ENCODE measurements at regions not wholly inside any gene's neighbourhood (a gene's known extent, or its start where the extent isn't known, plus 50 kb on each side); places are given as distances from the start of the nearest gene placed in this dataset.

DNA sequence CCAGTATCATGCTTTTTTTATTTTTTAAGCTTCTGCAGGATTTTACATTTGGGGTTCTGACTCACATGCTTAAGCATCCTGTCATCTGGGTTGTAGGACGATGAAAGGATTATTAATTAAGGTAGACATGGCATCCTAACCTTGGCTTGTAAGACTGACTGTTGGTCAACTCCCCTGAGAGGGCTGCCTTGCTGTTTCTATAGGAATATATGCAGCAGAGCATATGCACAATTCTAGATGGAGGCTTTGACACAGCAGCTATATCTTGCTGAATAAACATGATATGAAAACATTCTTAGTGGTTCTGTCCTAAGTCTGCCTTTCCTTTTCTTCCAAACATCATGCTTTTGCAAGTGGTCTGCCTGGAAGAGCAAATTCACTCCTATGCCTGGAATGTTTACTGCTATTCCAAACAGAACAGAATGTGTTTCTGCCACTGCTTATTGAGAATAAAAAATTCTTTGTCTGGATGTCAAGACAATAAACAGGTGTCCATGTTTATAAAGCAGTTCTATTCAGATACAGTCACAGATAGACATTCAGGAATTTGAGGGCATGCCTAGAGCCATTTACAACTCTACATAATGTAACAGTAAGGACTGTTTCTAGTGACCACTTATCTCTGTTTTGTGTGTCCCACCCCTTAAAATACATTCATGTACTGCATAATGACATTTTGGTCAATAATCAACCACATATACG, 166.2 kb upstream of the PPP2R2B start:
- intact Hi-C loops (cut with micrococcal nuclease), result no loop called here
- TF ChIP-seq, protein P1, sequence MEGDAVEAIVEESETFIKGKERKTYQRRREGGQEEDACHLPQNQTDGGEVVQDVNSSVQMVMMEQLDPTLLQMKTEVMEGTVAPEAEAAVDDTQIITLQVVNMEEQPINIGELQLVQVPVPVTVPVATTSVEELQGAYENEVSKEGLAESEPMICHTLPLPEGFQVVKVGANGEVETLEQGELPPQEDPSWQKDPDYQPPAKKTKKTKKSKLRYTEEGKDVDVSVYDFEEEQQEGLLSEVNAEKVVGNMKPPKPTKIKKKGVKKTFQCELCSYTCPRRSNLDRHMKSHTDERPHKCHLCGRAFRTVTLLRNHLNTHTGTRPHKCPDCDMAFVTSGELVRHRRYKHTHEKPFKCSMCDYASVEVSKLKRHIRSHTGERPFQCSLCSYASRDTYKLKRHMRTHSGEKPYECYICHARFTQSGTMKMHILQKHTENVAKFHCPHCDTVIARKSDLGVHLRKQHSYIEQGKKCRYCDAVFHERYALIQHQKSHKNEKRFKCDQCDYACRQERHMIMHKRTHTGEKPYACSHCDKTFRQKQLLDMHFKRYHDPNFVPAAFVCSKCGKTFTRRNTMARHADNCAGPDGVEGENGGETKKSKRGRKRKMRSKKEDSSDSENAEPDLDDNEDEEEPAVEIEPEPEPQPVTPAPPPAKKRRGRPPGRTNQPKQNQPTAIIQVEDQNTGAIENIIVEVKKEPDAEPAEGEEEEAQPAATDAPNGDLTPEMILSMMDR (conservative IDR thresholded peaks at IDR 0.05; ENCODE audit: low read depth, low read length), result no peak
- TF ChIP-seq EZH2phosphoT487 (IDR thresholded peaks at IDR 0.05; ENCODE audit: borderline replicate concordance, low read length) (no peak), EZH2 (IDR thresholded peaks at IDR 0.05; ENCODE audit: low read length, unreplicated experiment) (no peak)
- CTCF ChIA-PET, result interaction anchor here (0.6 kb wide), 1 partner anchor 144 kb away, joined by 3 read pairs; no protein-coding TSS in a partner anchor

DNA sequence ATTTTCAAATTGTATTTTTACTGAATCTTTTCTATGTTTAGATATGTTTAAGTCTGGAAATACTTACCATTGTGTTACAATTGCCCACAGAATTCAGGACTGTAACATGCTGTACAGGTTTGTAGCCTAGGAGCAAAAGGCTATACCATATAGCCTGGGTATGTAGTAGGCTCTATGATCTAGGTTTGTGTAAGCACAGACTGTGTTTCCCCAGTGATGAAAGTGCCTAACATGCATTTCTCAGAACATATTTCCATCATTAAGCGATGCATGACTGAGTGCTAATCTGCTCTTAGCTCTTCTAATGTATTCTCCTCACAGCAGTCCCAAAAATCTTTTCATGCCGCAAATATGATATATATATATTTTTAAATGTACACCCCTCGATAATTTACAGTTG, 166.7 kb upstream of the PPP2R2B start:
- no TSS peak for BruUV-seq (replicated peaks)
- Histone ChIP-seq H3K79me2 (ENCODE audit: low read length) (no peaks in the 10 kb centered on the region), H3K4me3 (ENCODE audit: low read length) (no peak overlapping the region), H3K36me3 (ENCODE audit: low read depth, low read length) (no peaks in the 10 kb centered on the region), H3K4me1 (ENCODE audit: insufficient read depth, low read length) (no peaks in the 10 kb centered on the region), H2AFZ (ENCODE audit: low read length) (no peak overlapping the region), H3K9me2 (replicated peaks; ENCODE audit: low read length) (no peaks in the 10 kb centered on the region), H3K27me3 (ENCODE audit: low read length) (peaks cover 19% of the 10 kb centered on the region), H3K9me3 (ENCODE audit: low read length) (no peaks in the 10 kb centered on the region), H3K9ac (ENCODE audit: low read length) (no peak overlapping the region), H4K20me1 (ENCODE audit: low read length) (no peaks in the 10 kb centered on the region), H3F3A (ENCODE audit: low read length, unreplicated experiment) (no peaks in the 10 kb centered on the region), H3K27ac (ENCODE audit: low read length) (no peak overlapping the region), H3K4me2 (ENCODE audit: low read length) (no peak overlapping the region)
- ATAC-seq (no peak), DNase-seq (no peak)
- no peak for TF ChIP-seq EZH2 (IDR thresholded peaks at IDR 0.05; ENCODE audit: low read length, unreplicated experiment)
- TF ChIP-seq, protein P1 (conservative IDR thresholded peaks at IDR 0.05; ENCODE audit: low read depth, low read length), result no peak
- intact Hi-C loops (cut with micrococcal nuclease), result no loop called here
- POLR2A ChIA-PET (ENCODE audit: unreplicated experiment), result no interaction called here
- CTCF ChIA-PET, result no interaction called here

More for the DNA sequence above, 166.2 kb upstream of the PPP2R2B start:
- no peak overlapping the region for H3K4me2 ChIP-seq (ENCODE audit: low read length)
- H2AFZ ChIP-seq (ENCODE audit: low read length), result no peak overlapping the region
- no peaks in the 10 kb centered on the region for H3K9me3 ChIP-seq (ENCODE audit: low read length)
- H3K27ac ChIP-seq (ENCODE audit: low read length), result no peak overlapping the region
- POLR2A ChIA-PET (ENCODE audit: unreplicated experiment), result no interaction called here
- no peaks in the 10 kb centered on the region for H3K4me1 ChIP-seq (ENCODE audit: insufficient read depth, low read length)
- H3K4me3 ChIP-seq (ENCODE audit: low read length), result no peak overlapping the region
- DNase-seq (no peak), ATAC-seq (no peak)
- no peaks in the 10 kb centered on the region for H3K79me2 ChIP-seq (ENCODE audit: low read length)
- no peaks in the 10 kb centered on the region for H4K20me1 ChIP-seq (ENCODE audit: low read length)
- H3K9me2 ChIP-seq (replicated peaks; ENCODE audit: low read length), result no peaks in the 10 kb centered on the region
- no TSS peak for BruUV-seq (replicated peaks)
- no peaks in the 10 kb centered on the region for H3K36me3 ChIP-seq (ENCODE audit: low read depth, low read length)
- H3K9ac ChIP-seq (ENCODE audit: low read length), result no peak overlapping the region
- H3K27me3 ChIP-seq (ENCODE audit: low read length), result peaks cover 14% of the 10 kb centered on the region
- H3F3A ChIP-seq (ENCODE audit: low read length, unreplicated experiment), result no peaks in the 10 kb centered on the region

DNA sequence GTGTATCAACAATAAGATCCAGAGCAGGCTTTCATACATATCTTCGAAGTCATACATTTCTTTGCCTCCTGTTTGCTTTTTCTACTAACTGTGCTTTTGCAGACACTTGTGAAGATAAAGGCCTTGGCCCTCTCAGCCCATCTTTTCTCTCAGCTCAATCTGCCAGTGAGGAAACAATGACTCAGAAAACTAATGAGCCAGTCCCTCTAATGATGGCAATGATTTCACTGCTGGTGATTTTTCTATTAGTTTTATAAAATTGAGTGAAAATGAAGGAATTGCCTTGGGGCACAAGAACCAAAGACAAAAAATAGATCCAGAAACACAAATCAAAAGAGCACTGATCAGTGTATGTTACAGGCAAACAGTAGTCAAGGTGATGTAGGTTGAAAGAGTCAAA, 167.7 kb upstream of the PPP2R2B start:
- Histone ChIP-seq H3K4me3 (ENCODE audit: low read length) (no peak overlapping the region), H3K36me3 (ENCODE audit: low read depth, low read length) (no peaks in the 10 kb centered on the region), H3K9me2 (replicated peaks; ENCODE audit: low read length) (no peaks in the 10 kb centered on the region), H3K9me3 (ENCODE audit: low read length) (no peaks in the 10 kb centered on the region), H4K20me1 (ENCODE audit: low read length) (no peaks in the 10 kb centered on the region), H2AFZ (ENCODE audit: low read length) (no peak overlapping the region), H3F3A (ENCODE audit: low read length, unreplicated experiment) (no peaks in the 10 kb centered on the region), H3K79me2 (ENCODE audit: low read length) (no peaks in the 10 kb centered on the region), H3K27me3 (ENCODE audit: low read length) (peaks cover 20% of the 10 kb centered on the region), H3K27ac (ENCODE audit: low read length) (no peak overlapping the region), H3K9ac (ENCODE audit: low read length) (no peak overlapping the region), H3K4me2 (ENCODE audit: low read length) (no peak overlapping the region), H3K4me1 (ENCODE audit: insufficient read depth, low read length) (no peaks in the 10 kb centered on the region)
- intact Hi-C loops (cut with micrococcal nuclease), result no loop called here
- ChIA-PET POLR2A (ENCODE audit: unreplicated experiment) (no interaction called here), CTCF (no interaction called here)
- DNase-seq (no peak), ATAC-seq (no peak)
- no peak for TF ChIP-seq EZH2phosphoT487 (IDR thresholded peaks at IDR 0.05; ENCODE audit: borderline replicate concordance, low read length)
- TF ChIP-seq, protein P1 (conservative IDR thresholded peaks at IDR 0.05; ENCODE audit: low read depth, low read length), result no peak
- no peak for TF ChIP-seq EZH2 (IDR thresholded peaks at IDR 0.05; ENCODE audit: low read length, unreplicated experiment)
- no TSS peak for BruUV-seq (replicated peaks)

Data from PC-3 (cell line).